ENCODE measurements at regions not wholly inside any gene's neighbourhood (a gene's known extent, or its start where the extent isn't known, plus 50 kb on each side); places are given as distances from the start of the nearest gene placed in this dataset.
A peak's percentile ranks its signal among the peaks of the same experiment; 100 is the strongest.

DNA sequence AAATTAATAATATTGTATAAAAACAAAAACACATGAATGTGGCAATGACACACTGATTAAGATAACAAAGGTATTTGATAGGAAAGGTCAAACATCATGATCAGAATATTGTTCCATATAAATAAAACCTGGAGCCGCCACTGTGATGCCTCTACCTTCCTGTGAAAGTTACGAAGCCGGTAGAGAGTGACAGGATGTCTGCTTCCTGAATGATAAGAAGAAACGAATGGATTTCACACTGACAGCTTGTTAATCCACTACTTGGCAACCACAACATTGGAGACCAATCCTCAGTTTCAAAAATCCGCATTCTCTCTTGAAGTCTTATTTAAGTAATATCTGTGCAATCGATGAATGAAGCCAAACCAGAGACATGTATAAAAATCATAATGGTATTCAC lies 315.1 kb downstream of the HDGFL1 start:
- no peak for DNase-seq

DNA sequence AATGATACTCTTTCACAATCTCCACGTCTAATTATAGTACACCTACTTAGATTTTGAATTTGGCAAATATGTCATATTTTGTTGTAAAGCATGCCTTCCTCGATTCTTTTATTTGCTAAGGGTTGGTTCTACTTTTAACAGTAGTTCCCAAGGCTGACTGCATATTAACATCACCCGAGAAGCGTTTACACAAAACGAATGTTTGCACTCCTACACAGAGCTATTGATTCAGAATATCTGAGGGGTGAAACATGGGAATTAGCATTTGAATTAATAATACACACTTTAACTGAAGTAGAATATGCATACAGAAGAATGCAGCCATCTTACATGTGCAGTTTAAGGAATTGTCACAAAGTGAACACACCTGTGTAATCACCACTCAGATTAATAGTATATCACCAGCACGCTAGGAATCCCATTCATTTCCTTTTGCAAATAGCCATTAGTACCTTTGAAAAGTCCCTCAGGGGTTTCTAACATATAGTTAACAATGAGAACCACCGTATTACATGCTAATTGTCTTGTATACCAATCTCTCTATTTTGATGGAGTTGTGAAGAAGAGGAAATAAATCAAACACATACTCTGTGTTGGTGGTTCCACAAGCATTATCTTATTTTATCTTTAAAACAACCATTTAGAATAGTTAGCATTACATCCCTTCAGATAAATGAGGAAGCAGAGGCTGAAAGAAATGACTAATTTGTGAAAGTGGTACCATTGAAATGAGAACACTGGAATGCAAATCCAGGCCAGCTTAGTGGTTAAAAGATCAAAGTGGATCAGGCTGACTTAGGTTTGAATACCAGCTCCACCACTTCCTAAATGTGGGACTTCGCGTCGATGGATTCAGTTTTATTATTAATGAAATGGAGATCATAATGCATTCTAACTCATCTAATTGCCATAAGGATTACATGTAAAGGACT lies 317.6 kb downstream of the HDGFL1 start:
- DNase-seq, result no peak

DNA sequence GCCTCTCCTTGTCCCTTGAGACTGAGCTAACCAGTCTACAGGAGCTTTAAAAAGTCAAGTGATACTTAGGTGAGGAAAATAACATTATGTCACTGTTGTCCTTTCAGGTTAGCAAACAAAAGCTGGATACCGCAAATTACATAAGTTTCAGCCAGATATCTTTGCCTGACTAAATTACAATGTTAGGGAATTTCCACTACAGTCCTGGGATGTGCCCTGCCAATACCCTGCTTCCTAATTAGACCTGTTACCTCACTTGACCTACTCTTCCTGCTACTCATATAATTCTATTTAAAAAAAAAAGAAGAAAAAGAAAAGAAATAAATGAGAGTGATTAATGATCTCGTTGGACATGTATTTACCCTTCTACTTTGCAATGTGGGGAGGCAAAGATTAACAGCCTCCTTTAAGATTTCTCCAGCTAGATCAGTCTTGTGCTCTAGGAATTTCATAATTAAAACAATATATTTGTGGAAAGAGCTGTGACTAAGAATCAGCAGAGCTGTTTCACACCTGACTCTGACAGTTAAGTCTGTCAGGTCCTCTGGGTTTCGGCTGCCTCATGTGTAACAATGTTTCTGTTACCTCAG lies 318.9 kb downstream of the HDGFL1 start:
- no peak for DNase-seq

DNA sequence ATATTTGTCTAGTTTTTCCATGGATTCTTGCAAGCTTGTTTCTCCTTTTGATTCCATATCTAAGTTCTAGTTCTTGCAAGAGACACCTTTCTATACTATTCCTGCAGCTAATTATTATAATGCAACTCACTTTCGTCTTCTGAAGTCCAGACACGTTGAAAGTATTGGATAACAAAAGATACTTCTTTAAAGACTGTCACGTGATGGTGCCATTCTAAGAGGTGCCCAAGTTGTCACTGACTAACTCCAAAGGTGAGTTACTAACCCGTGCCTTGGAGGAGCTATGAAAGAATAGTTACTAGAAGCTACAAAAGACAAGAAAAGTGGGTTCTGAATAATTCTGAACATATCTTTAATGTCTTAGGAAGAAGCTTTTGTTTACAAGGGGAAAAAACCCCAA lies 322.6 kb downstream of the HDGFL1 start:
- no peak for DNase-seq

DNA sequence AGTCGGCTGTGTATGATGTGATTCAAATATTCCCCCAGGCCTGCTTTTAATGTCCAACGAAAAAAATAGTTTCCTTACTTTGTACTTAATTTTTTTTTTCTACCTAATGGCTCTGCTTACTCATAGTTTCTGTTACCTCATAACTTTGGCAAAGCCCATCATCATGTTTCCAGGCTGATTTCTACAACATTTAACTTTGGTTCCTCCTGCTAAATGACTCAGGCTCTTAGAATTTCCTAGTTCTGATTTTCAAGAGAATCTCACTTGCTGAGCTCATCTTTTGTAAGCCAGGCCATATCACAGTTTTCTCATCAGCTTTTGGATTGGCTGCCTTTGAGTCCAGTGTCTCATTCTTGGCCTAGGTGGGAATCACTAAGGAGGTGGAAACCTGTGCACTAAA lies 323.1 kb downstream of the HDGFL1 start:
- DNase-seq, result peak; percentile 76

DNA sequence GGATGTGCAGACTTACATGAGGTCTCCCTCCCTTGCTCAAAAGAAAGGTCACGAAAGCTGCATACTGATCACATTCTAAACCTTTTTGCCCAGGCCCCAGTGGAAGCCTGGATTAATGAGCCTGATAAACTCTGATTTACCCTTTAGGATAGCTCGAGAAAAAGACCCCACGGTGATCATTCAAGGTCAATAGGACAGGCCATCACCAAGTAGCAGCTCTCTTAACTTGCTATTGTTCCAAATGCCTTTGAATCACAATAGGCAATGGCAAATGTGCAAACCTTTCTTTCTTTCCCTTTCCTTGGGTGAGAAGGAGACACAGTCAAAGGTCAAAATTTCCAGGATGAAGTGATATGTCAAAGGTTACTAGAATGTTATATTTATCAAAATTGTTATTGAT lies 327.3 kb downstream of the HDGFL1 start:
- no peak for DNase-seq

DNA sequence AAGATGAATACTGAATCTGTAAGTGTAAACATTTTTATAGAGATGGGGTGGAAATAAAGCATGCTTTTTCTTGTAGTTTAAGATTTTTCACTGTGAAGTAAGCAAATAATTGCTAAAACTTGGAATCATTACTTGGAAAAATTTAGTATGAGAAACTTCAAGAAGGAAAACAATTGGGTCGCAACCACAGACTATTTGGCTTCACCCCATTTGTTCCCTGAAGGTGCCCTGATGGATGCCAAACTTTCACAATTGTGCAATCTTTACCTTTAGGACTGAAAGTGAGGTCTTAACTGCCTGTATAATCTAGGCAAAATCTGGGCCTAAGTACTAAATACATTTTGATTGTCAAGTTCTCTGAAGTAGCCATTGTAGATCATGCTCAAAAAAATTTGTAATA lies 330.1 kb downstream of the HDGFL1 start:
- no peak for DNase-seq

DNA sequence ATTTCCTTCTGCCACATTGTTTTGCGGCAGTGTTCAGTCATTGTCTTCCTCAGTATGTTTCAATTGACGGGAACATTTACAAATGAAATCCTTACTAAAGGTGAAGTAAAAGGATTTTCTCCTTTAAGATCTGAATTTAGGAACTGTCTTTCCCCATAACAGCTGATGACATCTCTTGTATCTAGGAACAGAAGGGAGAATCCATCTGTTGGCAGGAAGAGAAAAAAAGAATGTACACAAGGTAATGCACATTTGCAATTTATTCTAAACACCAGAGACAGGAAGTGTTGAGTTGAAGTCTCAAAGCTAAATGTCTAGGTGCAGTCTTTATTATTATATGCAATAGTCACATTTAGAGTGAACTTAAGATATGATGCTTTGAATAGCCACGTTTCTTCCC lies 334.5 kb downstream of the HDGFL1 start:
- no peak for DNase-seq

DNA sequence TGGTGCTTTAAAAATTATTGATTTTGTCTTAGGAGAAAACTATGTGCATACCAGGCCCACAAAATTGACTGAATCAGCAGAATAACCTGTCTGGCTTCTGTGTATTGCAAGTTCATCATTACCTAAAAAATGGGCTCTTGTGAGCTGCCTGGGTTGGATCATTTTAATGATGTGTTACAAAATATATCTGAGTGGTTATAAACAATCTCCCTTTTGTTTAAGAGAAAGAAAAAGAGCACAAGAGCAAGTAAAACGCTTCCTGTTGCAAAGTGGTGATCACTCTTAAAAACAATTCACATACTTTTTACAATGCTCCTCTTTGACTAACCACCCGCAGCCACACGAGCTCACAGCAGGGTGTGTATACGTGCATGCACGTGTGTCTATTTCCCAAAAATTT lies 335.1 kb downstream of the HDGFL1 start:
- DNase-seq, result no peak

DNA sequence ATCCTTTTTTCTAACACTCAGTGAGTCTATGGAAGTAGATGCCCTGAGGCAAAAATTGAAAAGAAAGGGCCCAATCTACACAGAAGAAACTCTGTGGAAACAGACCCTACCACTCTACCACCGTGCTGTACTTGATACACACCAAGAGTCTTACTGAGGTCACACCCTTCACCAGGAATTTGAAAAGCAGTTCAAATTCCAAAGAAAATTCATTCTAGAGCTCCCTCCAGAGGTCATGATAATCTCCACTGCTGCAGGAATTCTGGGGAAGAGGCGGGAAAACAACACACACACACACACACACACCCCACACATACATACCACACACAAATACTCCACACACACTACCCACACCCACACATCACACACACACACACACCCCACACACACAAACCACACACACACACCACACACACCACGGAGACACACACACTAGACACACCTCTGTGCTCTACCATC lies 336.8 kb downstream of the HDGFL1 start:
- no peak for DNase-seq

DNA sequence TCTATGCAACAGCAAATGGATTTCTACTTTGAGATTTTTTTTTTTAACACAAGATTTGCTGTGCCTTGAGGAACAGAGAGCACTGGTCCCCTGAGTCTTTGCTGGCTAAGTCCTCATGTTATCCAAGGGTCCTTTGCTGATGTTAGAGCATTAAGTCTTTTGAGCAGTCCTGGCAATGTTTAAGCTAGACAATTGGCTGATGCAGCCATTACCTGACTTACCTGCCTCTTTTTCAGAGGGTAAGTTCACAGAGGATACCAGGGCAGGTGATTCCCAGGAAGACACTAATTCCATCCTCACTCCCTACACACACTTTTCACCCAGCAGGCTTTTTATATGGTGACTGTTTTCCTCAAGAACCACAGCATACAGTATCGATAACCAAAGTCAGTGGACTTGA lies 337.7 kb downstream of the HDGFL1 start:
- no peak for DNase-seq

DNA sequence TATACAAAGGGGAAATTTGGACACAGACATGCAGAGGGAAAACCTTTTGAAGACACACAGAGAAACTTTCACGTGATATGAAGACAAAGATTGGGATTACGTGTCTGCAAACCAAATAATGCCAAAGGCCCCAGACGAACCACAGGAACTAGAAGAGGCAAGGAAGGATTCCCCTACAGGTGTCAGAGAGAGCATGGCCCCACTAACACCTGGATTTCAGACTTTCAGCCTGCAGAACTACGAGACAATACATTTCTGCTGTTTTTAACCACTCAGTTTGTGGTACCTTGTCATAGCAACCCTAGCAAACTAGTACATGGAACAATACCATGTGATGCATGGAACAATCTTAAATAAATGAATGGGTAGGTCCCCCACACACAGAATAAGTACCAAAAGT lies 341.0 kb downstream of the HDGFL1 start:
- no peak for DNase-seq

DNA sequence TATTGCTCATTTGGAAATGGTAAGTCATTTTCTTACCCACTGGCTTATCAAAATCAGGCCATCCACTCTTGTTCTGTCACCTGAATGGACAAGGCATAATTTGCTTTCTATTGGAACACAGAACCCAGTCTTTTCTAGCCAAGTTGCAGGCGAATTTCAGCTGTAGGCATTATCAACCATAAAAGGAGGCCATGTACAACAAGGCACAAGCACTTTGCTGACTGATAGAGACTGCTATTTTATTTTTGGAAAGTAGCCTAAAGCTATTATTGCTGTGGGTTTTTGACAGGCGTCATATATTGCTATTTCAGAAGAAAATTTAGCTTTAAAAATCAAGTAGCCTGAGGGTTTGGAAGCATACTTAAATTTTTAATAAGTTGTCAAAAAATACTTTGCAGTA lies 344.2 kb downstream of the HDGFL1 start:
- no peak for DNase-seq

DNA sequence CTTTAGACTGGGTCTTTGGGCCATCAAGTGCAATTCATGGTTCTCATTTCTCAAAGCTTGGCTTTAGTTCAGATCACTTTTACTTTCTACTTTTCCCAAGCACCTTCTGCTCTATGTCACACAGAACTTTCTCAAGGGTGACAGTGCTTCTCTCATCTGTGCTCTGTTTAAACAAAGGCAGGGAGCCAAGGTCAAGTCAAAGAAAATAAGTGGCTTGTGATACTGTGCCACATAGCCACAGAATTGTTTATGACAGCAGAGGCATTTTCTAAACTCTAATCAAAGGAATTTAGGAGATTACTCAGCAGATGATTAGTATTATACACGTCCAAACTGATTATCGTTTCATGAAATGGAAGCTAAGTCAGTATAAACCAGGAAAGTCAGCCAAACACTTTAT lies 348.0 kb downstream of the HDGFL1 start:
- DNase-seq, result no peak

DNA sequence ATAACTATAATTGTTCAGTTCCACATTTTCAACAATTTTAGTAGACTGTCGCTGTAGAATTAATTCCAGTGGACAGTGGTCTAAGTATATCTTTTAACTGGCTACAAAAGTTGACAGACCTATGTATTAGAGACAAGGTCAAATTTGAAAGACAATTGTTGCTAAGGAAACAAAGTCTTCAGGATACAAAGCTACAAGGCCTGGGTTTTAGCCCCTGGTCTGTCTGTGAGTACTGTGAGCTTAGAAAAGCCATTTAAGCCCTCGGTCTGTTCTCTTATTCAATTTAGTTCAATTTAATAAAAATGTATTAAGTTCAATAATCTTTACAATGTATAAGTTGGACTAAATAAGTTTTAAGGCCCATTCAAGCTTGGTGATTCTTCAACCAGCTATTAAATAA lies 352.5 kb downstream of the HDGFL1 start:
- no peak for DNase-seq

DNA sequence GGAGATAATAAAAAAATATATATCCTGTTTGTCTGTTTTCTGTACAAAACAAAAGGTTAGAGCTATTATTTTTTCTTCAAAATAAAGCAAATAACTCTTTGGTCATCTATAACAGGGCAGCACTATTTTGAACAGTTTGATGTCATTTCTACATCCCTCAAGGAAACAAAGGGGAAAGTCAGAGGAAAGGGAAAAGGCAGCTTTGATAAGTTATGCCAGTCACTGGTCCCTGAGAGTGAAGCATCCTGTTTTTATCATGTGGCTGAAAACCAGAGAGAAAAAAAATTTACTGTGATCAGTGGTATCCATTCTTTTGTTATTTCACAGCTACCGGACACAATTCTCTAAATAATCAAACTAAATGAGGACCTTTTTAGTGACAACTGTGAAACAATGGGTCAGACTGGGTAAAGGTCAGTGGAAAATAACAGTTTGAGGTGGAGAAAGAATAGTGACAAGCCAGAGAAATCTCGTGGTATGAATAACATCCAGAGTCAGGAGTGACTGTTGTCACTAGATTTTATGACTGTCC lies 356.0 kb downstream of the HDGFL1 start:
- no peak for DNase-seq

DNA sequence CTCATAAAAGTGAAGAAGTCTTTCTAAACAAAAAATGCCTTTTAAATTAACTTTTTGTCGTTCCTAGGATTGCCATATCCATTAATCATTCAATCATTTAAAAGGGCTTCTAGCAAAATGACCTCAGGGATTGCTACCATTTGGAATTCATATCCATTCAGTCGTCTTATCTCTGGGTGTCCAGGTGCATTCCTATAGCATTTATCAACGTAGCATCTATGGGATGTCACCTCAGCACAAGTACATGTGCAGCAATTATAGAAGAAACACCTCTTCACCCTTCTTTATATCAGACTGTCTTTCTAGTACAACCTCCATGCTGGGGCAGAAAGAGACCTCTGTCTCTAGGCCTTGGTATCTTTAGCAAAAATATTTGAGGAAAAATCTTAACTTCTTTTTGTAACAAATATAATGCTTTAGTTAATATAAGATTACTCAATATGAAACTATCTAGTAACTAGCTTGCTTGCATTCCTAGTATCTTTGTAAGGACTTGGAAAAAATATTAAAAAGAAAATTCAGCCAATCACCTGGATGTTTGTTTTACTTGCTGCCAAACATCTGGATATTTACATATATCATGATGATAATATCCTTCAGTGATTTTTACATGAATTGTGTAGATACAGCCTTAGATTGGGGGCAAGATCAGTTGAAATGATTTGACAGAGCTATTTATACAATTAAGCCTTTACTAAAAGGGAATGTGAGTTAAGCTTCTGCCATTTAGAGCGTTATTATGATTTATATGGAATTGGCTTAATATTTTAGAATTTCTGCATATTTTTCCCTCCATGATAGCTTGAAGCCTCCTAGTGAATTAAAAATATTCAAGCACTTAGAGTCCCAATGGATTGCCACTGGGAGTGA lies 356.8 kb downstream of the HDGFL1 start:
- DNase-seq, result peak; percentile 80

DNA sequence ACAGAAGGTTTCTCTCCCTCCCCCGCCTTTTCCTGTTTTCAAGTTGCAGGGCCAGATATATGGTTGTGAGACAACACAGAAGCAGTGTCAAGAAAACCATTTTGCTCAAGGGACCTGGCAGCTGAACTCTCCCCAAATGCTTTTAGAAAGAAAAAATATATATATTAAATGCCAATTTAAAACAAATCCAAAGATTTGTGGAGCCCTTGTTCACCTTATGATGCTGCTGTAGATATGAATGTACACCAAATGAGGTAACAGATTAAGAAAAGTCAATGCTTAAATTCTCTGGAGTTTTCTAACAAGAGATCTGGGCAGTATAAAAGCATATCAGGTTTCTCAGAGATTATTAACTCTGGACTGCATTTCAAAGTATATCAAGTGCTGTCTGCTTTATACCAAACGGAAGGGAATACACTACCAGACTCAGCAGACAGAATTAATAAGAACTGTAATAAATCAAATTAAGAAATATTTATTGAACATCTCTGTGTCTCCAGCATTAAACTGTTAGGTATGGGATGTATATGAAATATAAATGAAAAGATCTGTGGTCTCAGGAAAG lies 357.5 kb downstream of the HDGFL1 start:
- peak; percentile 27 for DNase-seq

DNA sequence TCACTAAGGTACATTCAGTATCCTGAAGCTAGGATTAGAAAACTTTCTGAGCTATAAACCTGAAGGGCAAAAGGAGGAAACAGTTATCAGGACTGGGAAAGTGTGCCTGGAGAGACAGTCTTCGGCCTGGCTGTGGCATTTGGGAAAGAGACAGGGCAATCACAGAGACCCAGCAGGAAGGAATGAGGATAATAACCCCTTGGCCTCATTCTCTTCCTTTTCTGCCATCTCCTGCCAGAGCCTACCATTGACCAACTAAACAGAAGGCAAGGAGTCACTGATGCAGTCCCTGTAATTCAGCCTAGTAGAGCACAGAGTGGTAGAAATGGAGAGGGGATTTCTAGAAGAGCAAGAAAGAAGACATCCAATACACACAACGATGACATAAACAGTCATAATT lies 359.4 kb downstream of the HDGFL1 start:
- no peak for DNase-seq

DNA sequence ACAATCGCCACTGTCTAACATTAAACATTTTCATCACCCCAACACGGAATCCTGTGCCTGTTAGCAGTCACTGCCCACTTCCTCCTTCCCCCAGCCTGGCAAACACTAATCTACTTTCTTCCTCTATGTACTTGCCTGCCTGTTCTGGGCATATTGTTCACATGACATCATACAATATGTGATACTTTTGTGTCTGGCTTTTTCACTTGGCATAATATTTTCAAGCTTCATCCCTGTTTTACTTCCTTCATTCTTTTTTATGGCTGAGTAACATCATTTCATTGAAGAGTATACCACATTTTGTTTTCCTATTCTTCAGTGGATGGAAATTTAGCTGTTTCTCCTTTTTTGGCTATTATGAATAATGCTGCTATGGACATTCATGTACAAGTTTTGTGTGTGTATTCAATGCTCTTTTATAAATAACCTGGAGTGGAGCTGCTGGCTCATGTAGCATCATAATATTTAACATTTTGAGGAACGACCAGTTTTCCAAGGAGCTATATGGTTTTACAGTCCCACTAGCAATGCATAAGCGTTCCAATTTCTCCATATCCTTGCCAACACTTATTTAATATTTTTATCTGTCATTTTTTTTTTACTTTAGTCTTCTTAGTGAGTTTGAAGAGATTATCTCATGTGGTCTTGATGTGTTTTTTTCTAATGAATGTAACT lies 360.1 kb downstream of the HDGFL1 start:
- peak; percentile 51 for DNase-seq

DNA sequence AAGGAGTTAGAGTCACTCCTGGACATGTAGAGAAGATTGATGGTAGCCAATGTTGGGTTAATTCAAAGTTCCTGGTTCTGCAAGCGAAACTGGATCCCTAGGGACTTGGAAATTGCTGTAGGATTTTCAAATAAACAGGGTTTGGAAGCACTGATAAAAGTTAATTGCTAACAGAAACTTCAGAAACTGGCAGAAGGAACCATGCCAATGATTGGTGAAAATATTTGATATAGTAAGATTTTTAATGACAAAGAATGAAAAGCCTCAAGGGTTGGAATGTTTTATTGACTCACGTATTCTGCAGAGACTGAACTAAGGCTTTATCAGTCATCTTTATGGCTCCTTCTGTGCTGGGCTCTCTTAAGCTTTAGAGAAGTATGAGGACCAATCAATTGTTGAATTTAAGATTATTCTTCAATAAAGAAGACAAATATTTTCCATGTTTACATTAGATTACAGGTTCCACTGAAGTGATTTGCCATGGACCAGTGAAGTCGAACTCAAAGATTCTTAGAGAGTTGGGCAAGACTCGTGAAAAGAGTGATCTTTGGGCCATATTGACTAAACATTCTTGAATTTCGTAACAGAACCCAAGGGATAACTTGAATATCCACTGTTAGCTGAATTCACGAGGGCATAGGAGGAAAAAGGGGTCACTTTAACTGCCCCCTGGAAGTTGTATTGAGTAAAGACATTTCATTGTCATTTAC lies 371.4 kb downstream of the HDGFL1 start:
- DNase-seq, result peak; percentile 23
